HL-60 (cell line): ENCODE measurements at regions not wholly inside any gene's neighbourhood (a gene's known extent, or its start where the extent isn't known, plus 50 kb on each side); places are given as distances from the start of the nearest gene placed in this dataset.
"Not testable (repeated sequence)": the region's sequence is repeated elsewhere in the genome, so short reads cannot be mapped to it uniquely, and the experiment has no call there.

Experiments
- DNase-seq, 2 experiments: peaks; one replicate each; pipeline ENCODE4 v3.0.0-alpha.2; 2010 to 2020; ENCODE audit warnings: low read depth in 1 of 2, low spot score in 1 of 2
- H3K27ac ChIP-seq: fragments of 250-450 bp; sonication (Bioruptor Pico); replicated peaks from 2 replicates; pipeline ENCODE4 v1.5.1; 2020; ENCODE audit warnings: mild to moderate bottlenecking, moderate library complexity
- H3K27me3 ChIP-seq: fragments of 250-450 bp; sonication (Bioruptor Pico); 2 replicates; pipeline ENCODE4 v1.5.1; 2021; ENCODE audit warnings: mild to moderate bottlenecking, moderate library complexity; ENCODE audit not compliant: insufficient read depth, poor library complexity, severe bottlenecking
- H3K4me3 ChIP-seq: replicated peaks from 2 replicates; pipeline ENCODE4 v1.5.1; 2011; ENCODE audit warnings: mild to moderate bottlenecking, control low read depth, low read length; ENCODE audit not compliant: insufficient read depth
- GABPA ChIP-seq: IDR thresholded peaks from 2 replicates; pipeline ENCODE4 v1.6.1; 2012; ENCODE audit warnings: low read depth
- POLR2AphosphoS5 ChIP-seq: IDR thresholded peaks from 2 replicates; pipeline ENCODE4 v1.6.1; 2012; ENCODE audit warnings: low read depth
- SPI1 ChIP-seq: IDR thresholded peaks from 2 replicates; pipeline ENCODE4 v1.6.1; 2012; ENCODE audit warnings: low read depth, mild to moderate bottlenecking, borderline replicate concordance
- TF ChIP-seq, protein P1 (sequence below): IDR thresholded peaks from 2 replicates; pipeline ENCODE4 v1.6.1; 2012; ENCODE audit warnings: low read depth; ENCODE audit not compliant: insufficient replicate concordance
- TF ChIP-seq, protein P2 (sequence below): IDR thresholded peaks from one replicate; pipeline ENCODE4 v1.5.1; 2011; ENCODE audit warnings: low read length, control low read depth, inconsistent platforms; ENCODE audit not compliant: insufficient read depth

DNA sequence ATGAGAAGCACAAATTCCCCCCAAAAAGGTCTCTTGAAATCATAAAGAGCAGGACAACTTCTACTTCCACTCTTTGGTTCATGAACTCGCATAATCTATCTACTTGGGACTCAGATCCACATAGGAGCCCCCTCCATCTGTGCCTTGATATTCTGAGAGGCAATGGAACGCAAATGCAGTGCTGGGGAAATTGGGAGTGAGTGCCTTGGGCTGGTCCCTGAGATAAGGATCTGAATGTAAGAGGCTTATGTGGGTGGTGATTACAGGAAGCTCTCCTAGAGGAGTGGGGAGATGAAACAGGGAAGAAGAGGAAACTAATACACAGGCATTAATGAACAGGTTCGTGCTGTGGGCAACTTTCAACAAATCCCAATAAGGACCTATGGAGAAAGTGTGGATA lies 285.6 kb downstream of the RASEF start:
- TF ChIP-seq GABPA (no peak), SPI1 (no peak), POLR2AphosphoS5 (no peak)
- TF ChIP-seq, protein P1, sequence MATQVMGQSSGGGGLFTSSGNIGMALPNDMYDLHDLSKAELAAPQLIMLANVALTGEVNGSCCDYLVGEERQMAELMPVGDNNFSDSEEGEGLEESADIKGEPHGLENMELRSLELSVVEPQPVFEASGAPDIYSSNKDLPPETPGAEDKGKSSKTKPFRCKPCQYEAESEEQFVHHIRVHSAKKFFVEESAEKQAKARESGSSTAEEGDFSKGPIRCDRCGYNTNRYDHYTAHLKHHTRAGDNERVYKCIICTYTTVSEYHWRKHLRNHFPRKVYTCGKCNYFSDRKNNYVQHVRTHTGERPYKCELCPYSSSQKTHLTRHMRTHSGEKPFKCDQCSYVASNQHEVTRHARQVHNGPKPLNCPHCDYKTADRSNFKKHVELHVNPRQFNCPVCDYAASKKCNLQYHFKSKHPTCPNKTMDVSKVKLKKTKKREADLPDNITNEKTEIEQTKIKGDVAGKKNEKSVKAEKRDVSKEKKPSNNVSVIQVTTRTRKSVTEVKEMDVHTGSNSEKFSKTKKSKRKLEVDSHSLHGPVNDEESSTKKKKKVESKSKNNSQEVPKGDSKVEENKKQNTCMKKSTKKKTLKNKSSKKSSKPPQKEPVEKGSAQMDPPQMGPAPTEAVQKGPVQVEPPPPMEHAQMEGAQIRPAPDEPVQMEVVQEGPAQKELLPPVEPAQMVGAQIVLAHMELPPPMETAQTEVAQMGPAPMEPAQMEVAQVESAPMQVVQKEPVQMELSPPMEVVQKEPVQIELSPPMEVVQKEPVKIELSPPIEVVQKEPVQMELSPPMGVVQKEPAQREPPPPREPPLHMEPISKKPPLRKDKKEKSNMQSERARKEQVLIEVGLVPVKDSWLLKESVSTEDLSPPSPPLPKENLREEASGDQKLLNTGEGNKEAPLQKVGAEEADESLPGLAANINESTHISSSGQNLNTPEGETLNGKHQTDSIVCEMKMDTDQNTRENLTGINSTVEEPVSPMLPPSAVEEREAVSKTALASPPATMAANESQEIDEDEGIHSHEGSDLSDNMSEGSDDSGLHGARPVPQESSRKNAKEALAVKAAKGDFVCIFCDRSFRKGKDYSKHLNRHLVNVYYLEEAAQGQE: no peak
- TF ChIP-seq, protein P2, sequence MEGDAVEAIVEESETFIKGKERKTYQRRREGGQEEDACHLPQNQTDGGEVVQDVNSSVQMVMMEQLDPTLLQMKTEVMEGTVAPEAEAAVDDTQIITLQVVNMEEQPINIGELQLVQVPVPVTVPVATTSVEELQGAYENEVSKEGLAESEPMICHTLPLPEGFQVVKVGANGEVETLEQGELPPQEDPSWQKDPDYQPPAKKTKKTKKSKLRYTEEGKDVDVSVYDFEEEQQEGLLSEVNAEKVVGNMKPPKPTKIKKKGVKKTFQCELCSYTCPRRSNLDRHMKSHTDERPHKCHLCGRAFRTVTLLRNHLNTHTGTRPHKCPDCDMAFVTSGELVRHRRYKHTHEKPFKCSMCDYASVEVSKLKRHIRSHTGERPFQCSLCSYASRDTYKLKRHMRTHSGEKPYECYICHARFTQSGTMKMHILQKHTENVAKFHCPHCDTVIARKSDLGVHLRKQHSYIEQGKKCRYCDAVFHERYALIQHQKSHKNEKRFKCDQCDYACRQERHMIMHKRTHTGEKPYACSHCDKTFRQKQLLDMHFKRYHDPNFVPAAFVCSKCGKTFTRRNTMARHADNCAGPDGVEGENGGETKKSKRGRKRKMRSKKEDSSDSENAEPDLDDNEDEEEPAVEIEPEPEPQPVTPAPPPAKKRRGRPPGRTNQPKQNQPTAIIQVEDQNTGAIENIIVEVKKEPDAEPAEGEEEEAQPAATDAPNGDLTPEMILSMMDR: no peak
- no peaks in the 10 kb centered on the region for H3K27me3 ChIP-seq
- no peak overlapping the region for H3K27ac ChIP-seq
- no peak for DNase-seq
- H3K4me3 ChIP-seq: no peak overlapping the region

DNA sequence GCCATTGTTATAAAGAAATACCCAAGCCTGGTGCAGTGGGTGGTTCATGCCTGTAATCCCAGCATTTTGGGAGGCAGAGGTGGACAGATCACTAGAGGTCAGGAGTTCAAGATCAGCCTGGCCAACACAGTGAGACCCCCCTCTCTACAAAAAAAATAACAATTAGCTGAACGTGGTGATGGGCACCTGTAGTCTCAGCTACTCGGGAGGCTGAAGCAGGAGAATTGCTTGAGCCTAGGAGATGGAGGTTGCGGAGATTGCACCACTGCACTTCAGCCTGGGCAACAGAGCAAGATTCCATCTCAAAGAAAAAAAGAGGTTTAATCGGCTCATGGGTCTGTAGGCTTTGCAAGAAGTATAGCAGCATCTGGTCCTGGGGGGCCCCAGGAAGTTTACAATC lies 284.0 kb downstream of the RASEF start:
- H3K4me3 ChIP-seq, H3K27ac ChIP-seq, DNase-seq, H3K27me3 ChIP-seq: not testable (repeated sequence)

DNA sequence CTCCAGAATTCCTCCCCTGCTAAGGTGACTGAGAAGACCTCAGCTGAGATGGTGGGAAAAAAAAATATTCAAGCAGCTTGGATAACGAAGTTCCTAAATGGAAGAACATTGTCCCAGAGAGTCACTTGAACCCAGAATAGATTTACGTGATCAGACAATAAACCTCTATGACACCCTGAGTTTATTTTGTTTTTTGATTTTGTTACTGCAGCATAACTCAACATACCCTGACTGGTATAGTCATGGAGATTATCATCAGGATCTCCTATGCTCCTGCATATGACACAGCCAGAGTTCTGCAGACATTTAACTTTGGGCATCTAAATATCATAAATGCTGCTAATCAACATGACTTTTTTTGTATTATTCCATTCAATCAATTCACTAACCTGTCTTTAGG lies 282.9 kb downstream of the RASEF start:
- Histone ChIP-seq H3K4me3 (no peak overlapping the region), H3K27ac (no peak overlapping the region), H3K27me3 (no peaks in the 10 kb centered on the region)
- no peak for DNase-seq
- TF ChIP-seq, protein P1: no peak
- TF ChIP-seq, protein P2: no peak
- no peak for TF ChIP-seq SPI1
- no peak for TF ChIP-seq POLR2AphosphoS5
- TF ChIP-seq GABPA: no peak

DNA sequence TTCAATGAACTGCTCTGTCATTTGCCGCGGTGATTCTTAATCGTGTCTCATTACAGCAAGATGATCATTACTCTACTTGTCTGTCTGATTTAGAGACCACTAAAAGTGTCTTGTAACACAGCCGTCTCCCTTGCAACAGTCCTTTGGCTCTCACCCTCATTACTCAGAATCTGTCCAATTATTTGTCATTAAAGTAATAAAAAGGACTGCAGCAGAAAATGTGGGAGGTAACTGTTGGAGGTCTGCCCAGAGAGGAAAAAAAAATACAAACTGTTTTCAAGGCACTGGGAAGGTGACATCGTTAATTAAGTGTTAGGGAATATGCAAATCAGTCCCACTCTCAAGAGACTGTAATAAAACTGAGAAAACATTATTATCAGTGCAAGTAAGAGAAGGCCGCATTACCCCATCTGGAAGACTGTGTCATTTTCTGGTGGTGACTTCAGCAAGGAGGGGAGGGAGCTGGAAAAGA lies 281.0 kb downstream of the RASEF start:
- no peak for DNase-seq
- Histone ChIP-seq H3K27ac (no peak overlapping the region), H3K27me3 (no peaks in the 10 kb centered on the region), H3K4me3 (no peak overlapping the region)
- no peak for TF ChIP-seq GABPA
- TF ChIP-seq, protein P2: no peak
- no peak for TF ChIP-seq POLR2AphosphoS5
- no peak for TF ChIP-seq SPI1
- TF ChIP-seq, protein P1: no peak
